ENCODE measurements at regions not wholly inside any gene's neighbourhood (a gene's known extent, or its start where the extent isn't known, plus 50 kb on each side); places are given as distances from the start of the nearest gene placed in this dataset.

- peak; percentile 98 for ATAC-seq
- peaks cover 21% of the 10 kb centered on the region for H3K27me3 Mint-ChIP-seq (ENCODE audit: insufficient read depth, low read depth, poor library complexity)
- H3K79me2 ChIP-seq (replicated peaks; ENCODE audit: insufficient read depth): no peaks in the 10 kb centered on the region
Measured at GRCh38 chr3:159804726-159805410, 183.8 kb upstream of the IL12A start.

More at GRCh38 chr3:159804726-159805410, 183.8 kb upstream of the IL12A start:
- Histone ChIP-seq H3K4me1 (ENCODE audit: insufficient read depth) (no peaks in the 10 kb centered on the region; the same call in 1 of the 2 replicates), H2AFZ (no peak overlapping the region), H3K4me2 (no peak overlapping the region), H4K20me1 (replicated peaks; ENCODE audit: insufficient read depth) (no peaks in the 10 kb centered on the region; the same call in 1 of the 2 replicates), H3K36me3 (ENCODE audit: insufficient read depth) (no peaks in the 10 kb centered on the region), H3F3A (replicated peaks; ENCODE audit: low read depth) (no peaks in the 10 kb centered on the region), H3K9me2 (ENCODE audit: insufficient read depth) (no peaks in the 10 kb centered on the region), H3K27me3 (ENCODE audit: insufficient read depth) (peaks cover 32% of the 10 kb centered on the region), H3K27ac (ENCODE audit: low read depth) (no peak overlapping the region), H3K4me3 (no peak overlapping the region)
- Mint-ChIP-seq H3K36me3 (ENCODE audit: low read depth) (no peaks in the 10 kb centered on the region), H3K9me3 (no peaks in the 10 kb centered on the region), H3K4me1 (peaks cover 4% of the 10 kb centered on the region; the same call in 2 of the 3 replicates), H3K27ac (no peak overlapping the region), H3K4me3 (no peak overlapping the region)
- DNase-seq (ENCODE audit: low spot score): peak; percentile 95
- no peak for TF ChIP-seq ETS1 (IDR thresholded peaks at IDR 0.05)
- TF ChIP-seq CREB1 (CRISPR knock-in tag; IDR thresholded peaks at IDR 0.05; ENCODE audit: low read depth): no peak
- TF ChIP-seq ZNF462 (CRISPR knock-in tag; IDR thresholded peaks at IDR 0.05): no peak
- no peak for TF ChIP-seq EZH2phosphoT487 (IDR thresholded peaks at IDR 0.05; ENCODE audit: unreplicated experiment)
- no peak for TF ChIP-seq ZNF114 (CRISPR knock-in tag; IDR thresholded peaks at IDR 0.05)
- TF ChIP-seq, protein P1, sequence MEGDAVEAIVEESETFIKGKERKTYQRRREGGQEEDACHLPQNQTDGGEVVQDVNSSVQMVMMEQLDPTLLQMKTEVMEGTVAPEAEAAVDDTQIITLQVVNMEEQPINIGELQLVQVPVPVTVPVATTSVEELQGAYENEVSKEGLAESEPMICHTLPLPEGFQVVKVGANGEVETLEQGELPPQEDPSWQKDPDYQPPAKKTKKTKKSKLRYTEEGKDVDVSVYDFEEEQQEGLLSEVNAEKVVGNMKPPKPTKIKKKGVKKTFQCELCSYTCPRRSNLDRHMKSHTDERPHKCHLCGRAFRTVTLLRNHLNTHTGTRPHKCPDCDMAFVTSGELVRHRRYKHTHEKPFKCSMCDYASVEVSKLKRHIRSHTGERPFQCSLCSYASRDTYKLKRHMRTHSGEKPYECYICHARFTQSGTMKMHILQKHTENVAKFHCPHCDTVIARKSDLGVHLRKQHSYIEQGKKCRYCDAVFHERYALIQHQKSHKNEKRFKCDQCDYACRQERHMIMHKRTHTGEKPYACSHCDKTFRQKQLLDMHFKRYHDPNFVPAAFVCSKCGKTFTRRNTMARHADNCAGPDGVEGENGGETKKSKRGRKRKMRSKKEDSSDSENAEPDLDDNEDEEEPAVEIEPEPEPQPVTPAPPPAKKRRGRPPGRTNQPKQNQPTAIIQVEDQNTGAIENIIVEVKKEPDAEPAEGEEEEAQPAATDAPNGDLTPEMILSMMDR (conservative IDR thresholded peaks at IDR 0.05; ENCODE audit: low read depth in 2 of 2): peak; percentile 95 to 99
